H1 (cell line): ENCODE measurements at regions not wholly inside any gene's neighbourhood (a gene's known extent, or its start where the extent isn't known, plus 50 kb on each side); places are given as distances from the start of the nearest gene placed in this dataset.

Experiments used
- FOSL1 ChIP-seq: IDR thresholded peaks from 2 replicates; pipeline ENCODE4 v1.6.1; 2011; ENCODE audit warnings: mild to moderate bottlenecking, low read depth, low read length, moderate library complexity; ENCODE audit not compliant: insufficient read depth
- RNF2 ChIP-seq: fragments of 200-900, 300-1000 bp; sonication (generic); IDR thresholded peaks from 2 replicates; pipeline ENCODE4 v1.7.1; 2016; ENCODE audit warnings: borderline replicate concordance, low read depth, mild to moderate bottlenecking, antibody characterized with exemption, low read length; ENCODE audit not compliant: poor library complexity, severe bottlenecking; ENCODE audit errors: missing control alignments
- SIRT6 ChIP-seq: IDR thresholded peaks from one replicate; pipeline ENCODE4 v1.7.1; 2012; ENCODE audit warnings: low read length, inconsistent platforms
- TAF7 ChIP-seq: optimal IDR thresholded peaks from 2 replicates; pipeline ENCODE3; 2011; ENCODE audit warnings: low read depth, mild to moderate bottlenecking, inconsistent platforms, low read length, moderate library complexity, borderline replicate concordance

- no peak for TF ChIP-seq TAF7
- no peak for TF ChIP-seq SIRT6
- no peak for TF ChIP-seq FOSL1
- no peak for TF ChIP-seq RNF2
Observed at GRCh38 chr4:57448452-57448851, 338.3 kb upstream of the IGFBP7 start (continued).
